ENCODE measurements at regions not wholly inside any gene's neighbourhood (a gene's known extent, or its start where the extent isn't known, plus 50 kb on each side); places are given as distances from the start of the nearest gene placed in this dataset.

- WGBS: 61% methylated on average over 5 of the region's 5 CpGs
- no peak for DNase-seq (ENCODE audit: low spot score in 2 of 2)
Observed at GRCh38 chr7:42692621-42693020, 219.2 kb downstream of the C7orf25 start.

DNA sequence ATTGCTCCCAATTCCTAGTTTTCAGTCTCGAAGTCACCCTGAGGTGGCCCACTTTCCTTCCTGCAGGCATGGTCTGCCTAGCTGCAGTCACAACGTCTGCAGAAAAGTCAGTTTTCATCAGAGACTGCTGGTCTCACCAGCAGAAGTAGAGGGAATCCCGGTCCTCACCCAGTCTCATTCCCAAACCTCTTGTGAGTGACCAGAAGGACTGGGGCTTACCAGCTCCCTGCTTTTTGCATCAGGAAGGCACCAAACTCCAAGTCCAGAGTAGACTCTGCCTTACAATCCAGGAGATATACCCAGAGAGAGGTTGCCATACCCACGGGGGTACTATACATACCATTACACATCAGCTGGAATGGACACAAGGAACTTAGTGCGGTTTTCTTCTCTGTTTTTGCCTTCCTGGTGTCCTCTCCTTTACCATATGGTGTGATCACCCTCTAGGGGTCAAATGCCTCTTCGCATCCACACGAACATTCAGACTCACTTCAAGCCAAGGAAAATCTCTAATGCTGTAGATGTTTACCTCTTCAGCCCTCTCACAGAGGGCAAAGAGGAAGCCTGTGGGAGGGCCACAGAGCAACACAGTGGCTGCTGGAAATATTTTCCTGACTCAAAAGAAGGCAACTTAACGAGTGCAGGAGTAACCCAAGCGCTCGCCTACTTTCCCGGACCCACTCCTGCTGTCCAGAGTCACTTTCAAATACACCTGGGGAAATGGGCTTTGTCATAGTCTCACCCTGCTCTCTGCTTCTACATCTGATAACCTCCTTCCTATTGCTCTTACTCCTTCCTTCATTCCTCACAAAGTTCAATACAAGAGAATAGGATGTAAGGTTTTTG is 220.9 kb downstream of the C7orf25 start:
- no peak for DNase-seq (ENCODE audit: low spot score in 2 of 2)
- WGBS: 59% methylated on average over 11 of the region's 11 CpGs

More at GRCh38 chr7:42692621-42693020, 219.2 kb downstream of the C7orf25 start:
- Histone ChIP-seq H3K36me3 (no peaks in the 10 kb centered on the region), H3K4me3 (no peak overlapping the region), H3K4me1 (peaks cover 22% of the 10 kb centered on the region), H3K27me3 (no peaks in the 10 kb centered on the region), H3K27ac (no peak overlapping the region), H3K9me3 (no peaks in the 10 kb centered on the region)
- no peak for TF ChIP-seq POLR2AphosphoS5 (IDR thresholded peaks at IDR 0.05)
- TF ChIP-seq EP300 (IDR thresholded peaks at IDR 0.05): no peak
- no peak for TF ChIP-seq POLR2A (IDR thresholded peaks at IDR 0.05)
- no peak for TF ChIP-seq CTCF (IDR thresholded peaks at IDR 0.05)

GRCh38 chr7:42689626-42690025 is 222.2 kb downstream of the C7orf25 start:
- H3K4me3 ChIP-seq: no peak overlapping the region
- WGBS: 94% methylated on average over 1 of the region's 1 CpG

More for the DNA sequence above, 220.9 kb downstream of the C7orf25 start:
- TF ChIP-seq CTCF (IDR thresholded peaks at IDR 0.05) (peak in 1 of 2 donors; percentile 51), POLR2A (IDR thresholded peaks at IDR 0.05) (no peak)
- Histone ChIP-seq H3K36me3 (no peaks in the 10 kb centered on the region), H3K27me3 (no peaks in the 10 kb centered on the region), H3K4me1 (peaks cover 22% of the 10 kb centered on the region), H3K4me3 (no peak overlapping the region), H3K27ac (no peak overlapping the region), H3K9me3 (no peaks in the 10 kb centered on the region)

GRCh38 chr7:42688056-42688371 is 223.9 kb downstream of the C7orf25 start:
- no peak for TF ChIP-seq POLR2A (IDR thresholded peaks at IDR 0.05)
- no peak for TF ChIP-seq CTCF (IDR thresholded peaks at IDR 0.05)
- TF ChIP-seq EP300 (IDR thresholded peaks at IDR 0.05): no peak
- no peak for TF ChIP-seq POLR2AphosphoS5 (IDR thresholded peaks at IDR 0.05)
- Histone ChIP-seq H3K27me3 (no peaks in the 10 kb centered on the region), H3K4me3 (no peak overlapping the region), H3K4me1 (no peaks in the 10 kb centered on the region), H3K9me3 (no peaks in the 10 kb centered on the region), H3K36me3 (no peaks in the 10 kb centered on the region), H3K27ac (no peak overlapping the region)
- no peak for DNase-seq (ENCODE audit: low spot score in 2 of 2)
- 76% methylated on average over 2 of the region's 2 CpGs for WGBS

More at GRCh38 chr7:42689626-42690025, 222.2 kb downstream of the C7orf25 start:
- no peaks in the 10 kb centered on the region for H3K36me3 ChIP-seq
- no peak for DNase-seq (ENCODE audit: low spot score in 2 of 2)
- TF ChIP-seq POLR2A (IDR thresholded peaks at IDR 0.05) (no peak), POLR2AphosphoS5 (IDR thresholded peaks at IDR 0.05) (no peak), CTCF (IDR thresholded peaks at IDR 0.05) (no peak), EP300 (IDR thresholded peaks at IDR 0.05) (no peak)
- no peak overlapping the region for H3K27ac ChIP-seq
- no peaks in the 10 kb centered on the region for H3K9me3 ChIP-seq
- no peaks in the 10 kb centered on the region for H3K27me3 ChIP-seq
- H3K4me1 ChIP-seq: peaks cover 10% of the 10 kb centered on the region

DNA sequence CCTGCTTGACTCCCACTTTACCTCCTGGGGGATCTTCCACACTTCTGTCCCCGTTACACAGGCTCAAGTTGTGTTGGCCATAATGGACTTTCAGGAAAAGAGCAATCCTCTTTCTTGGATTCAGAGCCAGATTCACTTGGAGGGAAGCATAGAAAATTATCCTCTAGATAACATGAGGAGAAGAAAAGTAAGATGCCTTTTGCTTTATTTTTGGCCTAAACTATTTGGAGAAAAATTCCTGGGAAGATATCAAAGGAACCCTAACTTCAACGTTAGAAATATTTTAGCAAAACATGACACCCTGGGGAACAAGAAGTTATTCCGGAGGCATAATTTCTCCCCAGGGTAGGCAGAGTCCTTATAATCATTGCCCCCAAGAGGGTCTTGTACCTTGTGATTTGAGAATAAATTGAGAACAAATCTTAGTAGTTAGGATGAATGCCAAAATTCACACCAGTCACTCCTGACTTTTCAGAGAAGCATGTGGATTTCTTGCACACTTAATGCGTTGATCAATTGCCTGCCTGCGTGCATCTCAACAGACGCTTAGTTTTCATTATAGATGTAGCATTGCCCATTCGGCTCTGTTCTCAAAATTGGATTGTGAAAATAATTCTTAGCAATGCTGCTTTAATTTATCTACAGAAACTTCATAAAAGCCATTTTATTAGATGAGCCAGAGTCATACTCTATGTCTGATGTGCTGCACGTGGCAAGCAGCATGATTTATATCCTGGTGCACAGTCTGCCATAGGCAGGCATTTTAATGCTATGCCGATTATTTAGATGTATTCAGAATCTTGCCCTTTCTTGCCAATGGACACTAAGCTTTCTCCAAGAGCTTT is 224.4 kb downstream of the C7orf25 start:
- no peaks in the 10 kb centered on the region for H3K4me1 ChIP-seq
- no peaks in the 10 kb centered on the region for H3K27me3 ChIP-seq
- H3K4me3 ChIP-seq: no peak overlapping the region
- WGBS: 69% methylated on average over 9 of the region's 9 CpGs
- no peak for DNase-seq (ENCODE audit: low spot score in 2 of 2)
- H3K27ac ChIP-seq: no peak overlapping the region
- no peaks in the 10 kb centered on the region for H3K9me3 ChIP-seq
- TF ChIP-seq POLR2AphosphoS5 (IDR thresholded peaks at IDR 0.05): no peak
- no peak for TF ChIP-seq CTCF (IDR thresholded peaks at IDR 0.05)
- TF ChIP-seq EP300 (IDR thresholded peaks at IDR 0.05): no peak
- TF ChIP-seq POLR2A (IDR thresholded peaks at IDR 0.05): no peak
- H3K36me3 ChIP-seq: no peaks in the 10 kb centered on the region

All from suprapubic skin (tissue), 4 donors.